Heart left ventricle (tissue), 13 donors: ENCODE measurements at regions not wholly inside any gene's neighbourhood (a gene's known extent, or its start where the extent isn't known, plus 50 kb on each side); places are given as distances from the start of the nearest gene placed in this dataset.

ENCODE experiments used
- CTCF ChIP-seq, 12 donors: fragments of 200-600 bp; sonication (generic) in 4 of 12; IDR thresholded peaks; one replicate each; pipeline versions ENCODE4 v1.5.0 to v1.8.0; 2018 to 2022; ENCODE audit warnings: antibody characterized with exemption in 12 of 12, mild to moderate bottlenecking in 5 of 12
- POLR2A ChIP-seq, 2 donors: fragments of 450-650 bp; IDR thresholded peaks; one replicate each; pipeline ENCODE4 v1.6.1; 2017; ENCODE audit warnings: antibody characterized with exemption in 2 of 2, mild to moderate bottlenecking in 2 of 2, moderate library complexity in 2 of 2
- donor health status: ischemic (EF 13 %, LVEDD 7.1; RV severe dilation, severe dysfunction).
- donor health status: DM: no; HTN: yes; CAD: no.
- donor health status: DM: no; HTN: no; CAD: no.
- donor health status: ischemic (EF 25% LVEDD 6.9; RV normal size, moderate dysfunction).
- donor health status: ischemic (EF 25% LVEDD 5.7; RV mildly dilated, moderate dysfunction).
- donor health status: ischemic (EF 35%, LVEDD 5.7; RV mildly dilated, moderate dysfunction).
- donor health status: nonischemic (EF 11% LVEDD 7.7; RV severe dilation, severe dysfunction).
- donor health status: DM: yes; HTN: yes; CAD: no.
- donor health status: PGD.
- donor health status: ischemic (EF 29% LVEDD 5.4; RV normal size, mild dysfunction).
- donor health status: nonischemic (EF 23%, LVEDD 6.1; RV moderate dilation, normal function).

GRCh38 chr3:21229426-21230135 lies 521.4 kb downstream of the ZNF385D start:
- TF ChIP-seq POLR2A (IDR thresholded peaks at IDR 0.05) (no peak), CTCF (IDR thresholded peaks at IDR 0.05) (no peak)
